HG02610 (cell line): ENCODE measurements at regions not wholly inside any gene's neighbourhood (a gene's known extent, or its start where the extent isn't known, plus 50 kb on each side); places are given as distances from the start of the nearest gene placed in this dataset.
"Not testable (repeated sequence)": the region's sequence is repeated elsewhere in the genome, so short reads cannot be mapped to it uniquely, and the experiment has no call there.

Experiments
- ATAC-seq: cut with Tn5 transposase; IDR thresholded peaks from one replicate; pipeline ENCODE4 v1.9.1; 2021; ENCODE audit warnings: mild to moderate bottlenecking, moderate library complexity; ENCODE audit not compliant: unreplicated experiment

DNA sequence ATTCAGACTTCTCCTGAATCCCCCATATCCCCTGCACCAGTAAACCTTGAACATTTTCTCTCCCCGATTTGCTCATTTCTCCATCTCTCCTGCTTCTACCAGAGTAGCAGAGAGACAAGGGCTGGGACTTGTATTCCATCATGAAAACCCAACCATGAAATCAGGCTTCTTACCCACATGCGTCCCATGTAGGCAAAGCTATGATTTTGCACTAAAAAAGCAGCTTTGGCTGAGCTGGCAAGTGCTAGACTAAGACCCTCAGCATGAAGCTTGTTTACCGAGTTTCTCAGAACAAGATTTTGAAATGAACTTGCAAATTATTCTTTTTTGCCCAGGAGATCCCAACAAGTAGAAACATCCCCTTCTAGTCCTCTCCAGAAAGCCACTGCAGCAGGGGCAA is 80.3 kb upstream of the RFLNA start:
- no peak for ATAC-seq

GRCh38 chr12:124216966-124217365 is 77.9 kb upstream of the RFLNA start:
- no peak for ATAC-seq

DNA sequence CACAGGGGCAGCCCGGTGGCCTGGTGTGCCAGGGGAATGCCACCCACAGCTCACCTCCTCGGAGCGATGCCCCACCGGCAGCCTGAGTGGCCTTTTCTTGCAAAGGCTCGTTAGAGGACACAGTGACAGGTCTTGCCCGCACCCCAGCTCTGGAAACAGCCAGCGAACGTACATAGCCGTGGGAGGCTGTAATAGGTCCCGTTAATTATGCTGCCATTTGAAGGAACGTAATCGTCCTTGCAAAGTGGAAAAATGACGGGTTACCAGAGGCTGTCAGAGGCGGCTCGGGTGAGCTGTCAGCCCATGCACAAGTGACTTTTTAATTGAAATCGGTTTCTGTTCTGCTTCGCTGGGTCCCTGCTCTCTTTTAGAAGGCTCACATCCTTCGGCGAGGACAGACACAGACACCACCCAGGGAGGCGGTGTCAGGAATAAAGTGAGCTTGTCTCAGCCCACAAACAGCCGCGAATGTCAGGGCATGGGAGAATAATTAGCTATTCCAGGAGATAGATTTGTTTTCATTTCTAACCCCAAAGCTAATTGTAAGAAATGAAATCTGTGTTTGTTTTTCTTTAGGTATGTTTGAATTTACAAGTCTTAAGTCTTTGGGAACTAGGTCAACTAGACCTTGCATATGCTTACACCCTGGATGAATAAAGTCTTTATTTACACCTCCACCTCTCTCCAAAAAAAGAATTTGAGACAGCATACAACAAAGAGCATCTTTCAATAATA is 77.2 kb upstream of the RFLNA start:
- no peak for ATAC-seq

DNA sequence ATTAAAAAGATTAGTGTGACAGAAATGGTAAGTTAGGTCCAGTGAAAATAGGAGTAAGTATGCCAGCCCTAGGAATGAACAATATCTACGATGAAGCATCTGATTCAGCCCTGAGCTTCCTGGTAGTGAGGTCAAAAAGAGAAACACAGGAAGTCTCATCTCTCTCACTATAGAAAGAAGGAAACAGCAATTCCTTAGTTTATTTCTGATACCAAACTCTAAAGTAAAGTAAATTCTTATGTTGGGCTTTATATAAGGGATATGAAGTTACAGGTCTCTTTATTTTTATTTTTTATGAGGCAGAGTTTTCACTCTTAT is 76.7 kb upstream of the RFLNA start:
- ATAC-seq = no peak

- ATAC-seq = not testable (repeated sequence)
Observed at GRCh38 chr12:124218650-124219049, 76.2 kb upstream of the RFLNA start.

- no peak for ATAC-seq
Observed at GRCh38 chr12:124222368-124223245, 72.3 kb upstream of the RFLNA start.

DNA sequence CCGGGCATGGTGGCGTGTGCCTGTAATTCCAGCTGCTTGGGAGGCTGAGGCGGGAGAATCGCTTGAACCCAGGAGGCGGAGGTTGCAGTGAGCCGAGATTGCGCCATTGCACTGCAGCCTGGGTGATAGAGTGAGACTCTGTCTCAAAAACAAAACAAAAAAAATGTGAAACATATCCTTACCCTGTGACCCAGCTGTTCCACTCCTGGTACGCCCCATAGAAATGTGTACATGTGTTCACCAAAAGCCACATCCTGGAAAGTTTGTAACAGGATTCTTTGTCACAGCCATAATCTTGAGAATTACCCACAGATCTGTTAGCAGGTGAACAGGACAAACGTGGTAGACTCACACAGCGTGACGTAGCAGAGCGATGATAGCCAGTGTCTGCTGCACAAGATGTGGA is 71.2 kb upstream of the RFLNA start:
- not testable (repeated sequence) for ATAC-seq

GRCh38 chr12:124224535-124225110 is 70.3 kb upstream of the RFLNA start:
- no peak for ATAC-seq

DNA sequence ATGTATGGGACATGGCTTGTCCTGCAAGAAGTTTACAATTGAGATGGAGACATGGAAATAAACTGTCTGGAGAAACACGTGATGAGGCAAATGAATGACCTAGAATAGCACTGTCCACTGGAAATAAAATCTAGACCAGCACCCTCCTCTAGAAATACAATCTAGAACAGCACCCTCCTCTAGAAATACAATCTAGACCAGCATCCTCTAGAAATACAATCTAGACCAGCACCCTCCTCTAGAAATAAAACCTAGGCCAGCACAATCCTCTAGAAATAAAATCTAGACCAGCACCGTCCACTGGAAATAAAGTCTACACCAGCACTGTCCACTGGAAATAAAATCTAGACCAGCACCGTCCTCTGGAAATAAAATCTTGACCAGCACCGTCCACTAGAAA is 69.2 kb upstream of the RFLNA start:
- no peak for ATAC-seq

DNA sequence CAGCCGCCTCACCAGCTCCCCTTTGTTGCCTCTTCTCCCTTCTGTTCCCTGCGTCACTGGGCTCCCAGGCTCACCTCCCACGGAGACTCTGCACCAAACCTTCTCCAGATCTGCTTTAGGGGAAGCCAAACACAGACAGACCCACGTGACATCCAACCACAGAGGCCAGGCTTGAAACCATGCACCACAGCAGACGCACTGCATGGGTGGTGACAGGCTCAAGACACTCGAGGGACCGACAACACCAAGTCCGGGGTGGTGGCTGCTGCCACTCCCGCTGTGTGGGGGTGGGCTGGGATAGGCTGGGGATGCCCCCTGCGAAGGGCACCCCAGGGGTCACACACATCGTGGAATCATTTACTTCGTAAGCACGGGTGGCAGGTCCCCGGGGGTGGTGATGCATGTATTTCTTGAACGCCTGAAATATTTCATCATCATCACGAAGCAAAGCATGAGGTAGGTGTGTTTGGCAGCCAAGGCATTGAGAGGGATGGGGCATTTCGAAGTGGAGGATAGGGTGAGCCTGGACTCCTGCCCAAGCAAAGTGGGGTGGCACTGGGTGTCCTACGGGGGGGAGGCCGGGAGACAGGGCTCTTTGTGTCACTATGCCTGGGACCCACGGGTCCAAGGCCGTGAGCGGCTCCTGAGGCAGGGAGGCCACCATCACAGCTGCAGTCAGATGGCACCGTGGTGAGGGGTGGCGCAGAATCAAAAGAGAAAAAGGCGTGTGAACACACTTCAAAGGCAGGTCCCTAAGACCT is 66.8 kb upstream of the RFLNA start:
- no peak for ATAC-seq

DNA sequence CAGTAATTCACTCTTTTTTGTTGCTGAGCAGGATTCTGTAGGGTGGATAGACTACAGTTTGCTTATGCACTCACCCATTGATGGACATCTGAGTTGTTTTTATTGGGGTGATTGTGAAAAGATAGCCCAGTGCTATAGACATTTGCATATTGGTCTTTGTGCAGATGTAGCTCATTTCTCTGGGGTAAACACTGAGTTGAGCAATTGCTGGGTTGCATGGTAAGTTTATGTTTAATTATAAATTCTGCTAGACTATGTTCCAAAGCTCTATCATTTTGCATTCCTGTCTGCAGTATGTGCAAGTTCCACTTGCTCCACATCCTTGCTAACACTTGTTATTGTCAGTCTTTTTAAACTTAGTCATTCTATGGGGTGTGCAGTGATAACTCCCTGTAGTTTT is 65.4 kb upstream of the RFLNA start:
- no peak for ATAC-seq

DNA sequence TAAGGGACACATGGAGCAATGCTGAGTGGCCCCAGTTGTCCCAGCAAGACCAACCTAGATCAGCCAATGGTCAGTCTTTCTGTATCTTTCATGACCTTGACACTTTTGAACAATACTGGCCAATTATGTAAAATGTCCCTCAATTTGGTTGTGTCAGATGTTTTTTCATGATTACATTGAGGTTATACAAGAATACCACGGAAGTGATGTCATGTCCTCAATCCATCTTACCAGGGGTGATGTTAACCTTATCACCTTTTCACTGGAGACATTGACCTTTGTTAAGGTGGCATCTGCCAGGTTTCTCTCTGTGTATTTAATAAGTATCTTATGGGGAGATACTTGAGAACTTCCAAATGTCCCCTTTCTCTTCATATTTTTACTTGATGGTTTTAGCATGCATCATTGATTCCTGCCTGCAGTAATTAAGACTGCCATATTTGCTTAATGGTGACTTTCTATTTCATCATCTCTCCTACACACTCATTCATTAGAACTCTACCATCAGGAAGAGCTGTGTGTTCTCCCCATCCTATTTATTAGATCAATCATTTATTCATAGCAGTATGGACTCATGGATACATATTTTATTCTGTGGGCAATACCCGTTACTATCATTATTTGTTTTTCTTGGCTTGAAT is 64.7 kb upstream of the RFLNA start:
- no peak for ATAC-seq

DNA sequence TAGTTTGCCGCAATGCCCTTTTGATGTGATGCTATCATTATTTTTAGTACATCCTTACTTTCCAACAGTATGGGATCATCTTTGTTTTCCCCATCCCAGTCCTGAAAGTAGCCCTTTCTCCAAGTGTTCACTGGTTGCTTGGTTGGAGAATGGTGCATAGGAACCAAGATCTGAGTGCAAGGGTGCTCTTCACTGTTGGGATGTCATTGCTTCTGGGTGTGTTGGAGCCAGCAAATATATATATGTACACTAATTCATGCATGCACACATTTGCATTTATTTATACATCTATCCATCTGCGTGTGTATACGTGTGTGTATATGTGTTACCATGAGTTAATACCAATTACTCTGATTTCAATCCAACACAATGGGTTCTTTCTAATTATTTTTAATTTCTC is 64.1 kb upstream of the RFLNA start:
- ATAC-seq = no peak

- no peak for ATAC-seq
Observed at GRCh38 chr12:124231980-124232653, 62.8 kb upstream of the RFLNA start.

DNA sequence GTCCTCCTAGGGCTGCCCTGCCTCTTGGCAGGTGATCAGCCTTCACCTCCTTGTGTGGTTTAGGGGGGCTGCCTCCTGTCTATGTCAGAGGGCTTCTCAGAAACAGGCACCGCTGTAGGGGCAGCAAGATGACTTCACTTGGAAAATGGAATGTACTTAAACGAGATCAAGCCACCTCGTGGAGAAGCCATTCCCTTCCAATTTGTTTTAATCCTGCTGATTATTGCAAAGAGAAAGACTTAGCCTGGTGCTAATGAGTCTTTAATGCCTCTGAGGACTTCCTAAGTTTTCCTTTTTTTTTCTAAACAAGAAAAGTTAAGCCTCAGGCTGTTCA is 62.3 kb upstream of the RFLNA start:
- ATAC-seq = no peak

GRCh38 chr12:124233041-124233796 is 61.7 kb upstream of the RFLNA start:
- no peak for ATAC-seq

DNA sequence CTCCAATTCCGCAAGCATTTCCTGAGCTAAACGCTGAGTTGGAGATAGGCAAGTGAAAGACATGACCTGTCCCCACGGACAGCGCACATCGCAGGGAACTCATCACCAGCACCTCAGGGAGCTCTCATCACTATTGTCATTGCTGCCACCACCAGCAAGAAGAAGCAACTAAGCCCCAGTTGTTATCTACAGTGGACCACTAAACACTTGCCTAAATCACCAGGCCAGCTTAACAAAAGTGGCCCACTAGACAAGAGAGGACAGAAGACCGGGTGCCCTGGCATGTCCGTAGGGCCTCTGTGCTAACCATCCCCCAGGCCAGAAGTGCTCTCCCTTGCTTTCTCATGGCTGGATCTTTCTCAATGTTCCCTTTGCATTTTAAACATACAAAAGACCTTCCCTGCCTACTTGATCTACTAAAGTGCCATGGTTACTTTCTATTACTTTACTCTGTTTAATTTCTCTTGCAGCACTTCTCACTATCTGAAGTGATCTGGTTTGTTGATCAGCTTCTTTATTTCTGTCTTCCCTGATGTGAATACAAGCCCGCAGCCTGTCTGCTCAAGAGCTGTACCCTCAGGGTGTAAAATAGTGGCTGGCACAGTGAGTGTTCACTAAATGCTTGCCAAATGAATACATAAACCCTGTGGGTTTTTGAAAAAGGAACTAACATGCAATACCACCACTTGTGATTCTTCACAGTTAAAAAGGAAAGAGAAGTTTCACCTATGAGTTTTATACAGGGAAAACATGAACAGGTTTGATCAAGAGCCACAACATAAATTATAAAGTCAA is 60.9 kb upstream of the RFLNA start:
- ATAC-seq = no peak

- ATAC-seq = no peak
Observed at GRCh38 chr12:124236625-124237031, 58.3 kb upstream of the RFLNA start.

- no peak for ATAC-seq
Observed at GRCh38 chr12:124238886-124239285, 56.0 kb upstream of the RFLNA start.
